ENCODE measurements at regions not wholly inside any gene's neighbourhood (a gene's known extent, or its start where the extent isn't known, plus 50 kb on each side); places are given as distances from the start of the nearest gene placed in this dataset.

DNA sequence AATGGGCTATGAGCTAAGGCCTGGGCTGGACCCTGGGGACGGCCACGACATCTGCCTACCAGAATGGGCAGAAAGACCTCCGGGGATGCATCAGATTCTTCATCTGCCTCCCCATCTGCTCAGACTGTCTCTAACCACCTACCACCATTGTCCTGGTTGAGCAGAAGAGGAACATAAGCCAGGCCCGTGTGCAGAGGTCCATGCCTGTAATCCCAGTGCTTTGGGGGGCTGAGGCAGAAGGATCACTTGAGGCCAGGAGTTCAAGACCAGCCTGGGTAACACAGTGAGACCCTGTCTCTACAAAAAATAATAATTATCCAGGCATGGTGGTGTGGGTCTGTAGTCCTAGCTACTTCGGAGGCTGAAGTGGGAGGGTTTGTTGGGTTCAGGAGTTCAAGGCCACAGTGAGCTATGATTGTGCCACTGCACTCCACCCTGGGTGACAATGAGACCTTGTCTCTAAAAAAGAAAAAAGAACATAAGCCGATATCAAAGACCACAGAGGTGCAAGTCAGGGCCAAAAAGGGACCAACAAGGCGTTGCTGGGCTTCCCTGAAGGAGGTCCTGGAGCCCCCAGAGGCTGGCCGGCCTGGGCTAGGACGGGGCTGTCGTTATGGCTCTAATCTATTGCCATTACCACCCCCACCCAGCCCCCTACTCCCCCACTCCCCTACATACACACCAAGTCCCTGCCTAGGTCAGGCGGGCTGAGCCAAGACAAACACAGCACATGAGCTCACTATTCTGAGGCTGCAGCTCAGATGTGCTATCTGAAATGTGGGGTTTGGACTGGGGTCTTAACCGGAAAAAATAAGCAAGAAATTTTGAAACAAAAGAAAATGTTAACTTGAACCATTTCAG, 239.2 kb upstream of the RAB4A start:
- H3K9me3 Mint-ChIP-seq (ENCODE audit: unreplicated experiment), result no peaks in the 10 kb centered on the region
- H3K27ac Mint-ChIP-seq (ENCODE audit: unreplicated experiment), result no peak overlapping the region
- peaks cover under 1% of the 10 kb centered on the region for H3K27me3 Mint-ChIP-seq (ENCODE audit: unreplicated experiment)
- DNase-seq (ENCODE audit: low spot score), result no peak
- no peak overlapping the region for H3K4me3 Mint-ChIP-seq (ENCODE audit: unreplicated experiment)
- H3K4me1 Mint-ChIP-seq (ENCODE audit: unreplicated experiment), result peaks cover 27% of the 10 kb centered on the region
- TF ChIP-seq, protein P1, sequence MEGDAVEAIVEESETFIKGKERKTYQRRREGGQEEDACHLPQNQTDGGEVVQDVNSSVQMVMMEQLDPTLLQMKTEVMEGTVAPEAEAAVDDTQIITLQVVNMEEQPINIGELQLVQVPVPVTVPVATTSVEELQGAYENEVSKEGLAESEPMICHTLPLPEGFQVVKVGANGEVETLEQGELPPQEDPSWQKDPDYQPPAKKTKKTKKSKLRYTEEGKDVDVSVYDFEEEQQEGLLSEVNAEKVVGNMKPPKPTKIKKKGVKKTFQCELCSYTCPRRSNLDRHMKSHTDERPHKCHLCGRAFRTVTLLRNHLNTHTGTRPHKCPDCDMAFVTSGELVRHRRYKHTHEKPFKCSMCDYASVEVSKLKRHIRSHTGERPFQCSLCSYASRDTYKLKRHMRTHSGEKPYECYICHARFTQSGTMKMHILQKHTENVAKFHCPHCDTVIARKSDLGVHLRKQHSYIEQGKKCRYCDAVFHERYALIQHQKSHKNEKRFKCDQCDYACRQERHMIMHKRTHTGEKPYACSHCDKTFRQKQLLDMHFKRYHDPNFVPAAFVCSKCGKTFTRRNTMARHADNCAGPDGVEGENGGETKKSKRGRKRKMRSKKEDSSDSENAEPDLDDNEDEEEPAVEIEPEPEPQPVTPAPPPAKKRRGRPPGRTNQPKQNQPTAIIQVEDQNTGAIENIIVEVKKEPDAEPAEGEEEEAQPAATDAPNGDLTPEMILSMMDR (IDR thresholded peaks at IDR 0.05; ENCODE audit: unreplicated experiment), result no peak
- H3K36me3 Mint-ChIP-seq (ENCODE audit: low read depth, unreplicated experiment), result no peaks in the 10 kb centered on the region

DNA sequence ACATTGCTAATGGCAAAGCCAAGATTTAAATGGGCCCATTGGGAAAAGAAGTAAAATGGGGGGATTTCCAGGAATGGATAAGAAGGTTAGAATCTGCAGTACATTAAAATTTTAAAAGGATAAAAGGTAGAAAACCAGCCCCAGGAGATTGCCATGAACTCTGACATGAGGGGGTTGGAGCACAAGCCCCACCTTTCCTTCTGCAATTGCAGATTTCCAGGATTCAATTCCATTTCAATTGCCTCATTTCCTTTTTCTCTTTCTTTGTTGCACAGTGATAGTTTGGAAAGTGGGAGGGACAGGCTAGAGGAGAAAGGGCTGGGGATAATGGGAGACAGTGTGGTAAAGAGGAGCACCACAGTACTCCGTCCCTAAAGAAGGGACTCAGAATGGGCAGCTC, 238.5 kb upstream of the RAB4A start:
- no peak for DNase-seq (ENCODE audit: low spot score)
- no peaks in the 10 kb centered on the region for H3K9me3 Mint-ChIP-seq (ENCODE audit: unreplicated experiment)
- H3K4me3 Mint-ChIP-seq (ENCODE audit: unreplicated experiment), result no peak overlapping the region
- TF ChIP-seq, protein P1 (IDR thresholded peaks at IDR 0.05; ENCODE audit: unreplicated experiment), result no peak
- H3K27ac Mint-ChIP-seq (ENCODE audit: unreplicated experiment), result no peak overlapping the region
- peaks cover 21% of the 10 kb centered on the region for H3K4me1 Mint-ChIP-seq (ENCODE audit: unreplicated experiment)
- peaks cover 2% of the 10 kb centered on the region for H3K27me3 Mint-ChIP-seq (ENCODE audit: unreplicated experiment)
- H3K36me3 Mint-ChIP-seq (ENCODE audit: low read depth, unreplicated experiment), result no peaks in the 10 kb centered on the region

DNA sequence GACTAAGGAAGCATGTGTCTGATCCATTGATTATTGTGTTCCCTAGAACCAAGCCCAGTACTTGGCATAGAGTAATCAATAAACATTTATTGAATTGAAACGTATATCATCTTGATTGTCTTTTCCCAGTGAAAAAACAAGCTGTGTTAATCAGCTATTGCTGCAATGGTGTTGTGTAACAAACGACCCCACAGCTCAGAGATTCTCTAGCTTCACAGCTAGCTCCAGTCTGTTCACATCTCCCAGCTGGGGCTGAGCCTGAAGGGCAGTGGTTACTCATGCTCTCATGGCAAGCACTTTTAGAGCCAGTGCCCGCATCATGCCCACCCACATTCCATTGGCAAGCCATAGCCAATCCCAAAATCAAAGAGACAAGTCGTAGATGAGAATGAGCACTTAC, 237.4 kb upstream of the RAB4A start:
- Mint-ChIP-seq H3K36me3 (ENCODE audit: low read depth, unreplicated experiment) (no peaks in the 10 kb centered on the region), H3K4me1 (ENCODE audit: unreplicated experiment) (peaks cover 21% of the 10 kb centered on the region), H3K27me3 (ENCODE audit: unreplicated experiment) (peaks cover 2% of the 10 kb centered on the region), H3K27ac (ENCODE audit: unreplicated experiment) (no peak overlapping the region), H3K4me3 (ENCODE audit: unreplicated experiment) (no peak overlapping the region), H3K9me3 (ENCODE audit: unreplicated experiment) (no peaks in the 10 kb centered on the region)
- DNase-seq (ENCODE audit: low spot score), result no peak
- TF ChIP-seq, protein P1 (IDR thresholded peaks at IDR 0.05; ENCODE audit: unreplicated experiment), result no peak

DNA sequence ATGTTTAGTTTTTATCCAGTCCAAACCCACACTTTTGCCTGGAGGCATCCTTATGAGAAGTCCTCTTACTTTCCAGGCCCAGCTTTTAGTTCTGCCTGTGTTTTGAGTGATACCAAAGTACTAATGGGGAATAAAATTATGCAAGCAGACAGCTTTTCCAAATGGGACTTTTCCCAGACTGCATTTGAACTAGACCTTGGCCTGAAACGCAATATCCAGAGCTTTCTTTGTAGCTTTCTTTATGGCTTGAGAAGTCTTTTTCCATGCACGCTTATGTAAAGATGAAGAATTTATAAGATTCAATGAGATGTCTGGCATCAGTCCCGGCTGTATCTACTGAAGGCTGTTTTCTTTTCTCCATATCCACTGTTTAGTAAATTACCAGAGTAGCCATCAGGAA, 236.6 kb upstream of the RAB4A start:
- TF ChIP-seq, protein P1 (IDR thresholded peaks at IDR 0.05; ENCODE audit: unreplicated experiment), result no peak
- Mint-ChIP-seq H3K27me3 (ENCODE audit: unreplicated experiment) (peaks cover 2% of the 10 kb centered on the region), H3K4me3 (ENCODE audit: unreplicated experiment) (no peak overlapping the region), H3K9me3 (ENCODE audit: unreplicated experiment) (no peaks in the 10 kb centered on the region), H3K4me1 (ENCODE audit: unreplicated experiment) (peaks cover 20% of the 10 kb centered on the region), H3K36me3 (ENCODE audit: low read depth, unreplicated experiment) (no peaks in the 10 kb centered on the region), H3K27ac (ENCODE audit: unreplicated experiment) (no peak overlapping the region)
- DNase-seq (ENCODE audit: low spot score), result no peak

DNA sequence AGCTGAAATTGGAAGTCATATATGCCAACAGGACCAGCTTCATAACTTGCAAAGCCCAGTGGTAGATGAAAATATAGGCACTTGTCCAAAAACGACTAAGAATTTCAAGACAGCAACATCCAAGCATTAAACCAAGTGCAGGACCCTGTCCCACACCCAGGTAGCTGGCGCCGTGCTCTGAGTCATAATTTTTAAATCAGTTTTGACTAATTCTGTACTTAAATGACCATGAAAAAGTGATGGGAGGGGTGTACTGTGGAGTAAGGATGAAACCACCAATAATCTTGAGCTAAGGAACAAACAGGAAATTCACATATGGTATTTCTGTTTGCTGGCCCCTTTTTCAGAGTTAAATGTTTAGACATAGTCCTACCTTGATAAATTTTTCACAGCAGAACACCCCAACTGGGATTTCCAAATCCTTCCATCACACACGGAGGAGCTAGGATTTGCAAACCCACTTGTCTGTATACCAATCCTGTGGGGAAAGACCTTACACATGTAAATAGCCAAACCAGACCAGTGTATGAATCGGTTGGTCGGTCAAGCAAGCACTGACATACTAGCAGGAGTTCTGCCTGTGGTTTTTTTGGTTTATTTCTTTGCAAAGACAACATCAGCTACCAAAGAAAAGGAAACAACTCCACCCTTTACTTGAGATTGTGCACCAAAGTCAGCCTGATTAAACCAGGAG, 235.7 kb upstream of the RAB4A start:
- Mint-ChIP-seq H3K4me1 (ENCODE audit: unreplicated experiment) (peaks cover 20% of the 10 kb centered on the region), H3K9me3 (ENCODE audit: unreplicated experiment) (no peaks in the 10 kb centered on the region), H3K27me3 (ENCODE audit: unreplicated experiment) (peaks cover 2% of the 10 kb centered on the region), H3K36me3 (ENCODE audit: low read depth, unreplicated experiment) (no peaks in the 10 kb centered on the region), H3K27ac (ENCODE audit: unreplicated experiment) (no peak overlapping the region), H3K4me3 (ENCODE audit: unreplicated experiment) (no peak overlapping the region)
- DNase-seq (ENCODE audit: low spot score), result no peak
- TF ChIP-seq, protein P1 (IDR thresholded peaks at IDR 0.05; ENCODE audit: unreplicated experiment), result no peak

Data from endothelial cell (in vitro differentiated cells).